ENCODE measurements at regions not wholly inside any gene's neighbourhood (a gene's known extent, or its start where the extent isn't known, plus 50 kb on each side); places are given as distances from the start of the nearest gene placed in this dataset.
"Not testable (repeated sequence)": the region's sequence is repeated elsewhere in the genome, so short reads cannot be mapped to it uniquely, and the experiment has no call there.

- no peak for DNase-seq
- Histone ChIP-seq H3K56ac (ENCODE audit: insufficient read length, low read depth, low read length) (no peak overlapping the region), H3K9ac (ENCODE audit: extremely low read depth, insufficient read length, low read length) (no peak overlapping the region), H3K14ac (ENCODE audit: insufficient read depth, low read length) (no peak overlapping the region), H3K4ac (ENCODE audit: low read depth, low read length) (no peak overlapping the region), H3K79me2 (ENCODE audit: insufficient read depth, low read length) (no peaks in the 10 kb centered on the region), H3K27ac (ENCODE audit: insufficient read length, low read depth, low read length) (no peak overlapping the region), H3K4me2 (ENCODE audit: insufficient read depth, insufficient read length, low read length) (no peak overlapping the region), H2BK15ac (ENCODE audit: low read depth, low read length) (no peak overlapping the region), H3K9me3 (ENCODE audit: control insufficient read depth, low read depth, low read length) (no peaks in the 10 kb centered on the region), H2AK5ac (ENCODE audit: insufficient read length, low read length) (no peak overlapping the region), H4K20me1 (ENCODE audit: control insufficient read depth, insufficient read depth, insufficient read length) (no peaks in the 10 kb centered on the region), H2BK5ac (ENCODE audit: insufficient read length, low read length) (no peak overlapping the region), H2AFZ (ENCODE audit: low read length) (no peak overlapping the region), H3K4me1 (ENCODE audit: insufficient read depth, low read length) (no peaks in the 10 kb centered on the region), H3K18ac (ENCODE audit: insufficient read length, low read depth, low read length) (no peak overlapping the region), H4K5ac (ENCODE audit: insufficient read length, low read depth, low read length) (no peak overlapping the region), H4K8ac (replicated peaks; ENCODE audit: insufficient read length, low read depth, low read length) (no peak overlapping the region), H2BK120ac (ENCODE audit: low read depth, low read length, poor library complexity, severe bottlenecking) (no peak overlapping the region), H3K79me1 (ENCODE audit: insufficient read depth, low read depth, low read length, poor library complexity, severe bottlenecking) (no peaks in the 10 kb centered on the region), H3T11ph (ENCODE audit: low read length) (no peak overlapping the region), H3K23ac (ENCODE audit: insufficient read length, low read depth, low read length) (no peak overlapping the region), H2BK20ac (ENCODE audit: low read depth, low read length, poor library complexity, severe bottlenecking) (no peak overlapping the region), H3K23me2 (ENCODE audit: insufficient read length, low read depth, low read length, poor library complexity, severe bottlenecking) (no peaks in the 10 kb centered on the region), H4K91ac (ENCODE audit: insufficient read length, low read depth, low read length) (no peak overlapping the region), H2BK12ac (ENCODE audit: insufficient read length, low read depth, low read length) (no peak overlapping the region), H3K27me3 (ENCODE audit: insufficient read depth, low read length) (no peaks in the 10 kb centered on the region)
- no peak for TF ChIP-seq CTCF (conservative IDR thresholded peaks at IDR 0.05)
- no peaks in the 10 kb centered on the region for H3K27me3 Mint-ChIP-seq (ENCODE audit: low read depth)
- no peaks in the 10 kb centered on the region for H3K4me1 Mint-ChIP-seq
- WGBS (ENCODE audit: extremely low coverage, insufficient read length, low lambda C conversion rate), result no CpG with 5 or more reads among the region's 4 CpGs
- no peak overlapping the region for H3K4me3 Mint-ChIP-seq
- H3K27ac Mint-ChIP-seq, result no peak overlapping the region
- no peaks in the 10 kb centered on the region for H3K9me3 Mint-ChIP-seq
- no peaks in the 10 kb centered on the region for H3K36me3 Mint-ChIP-seq (ENCODE audit: insufficient read depth in 1 of 3, low read depth in 3 of 3)
Measured at GRCh38 chr10:27312854-27313253, 72.3 kb upstream of the ACBD5 start.

GRCh38 chr10:27311809-27312208, 71.2 kb upstream of the ACBD5 start:
- DNase-seq; H3K27ac Mint-ChIP-seq; H2BK5ac ChIP-seq (ENCODE audit: insufficient read length, low read length); H2BK120ac ChIP-seq (ENCODE audit: low read depth, low read length, poor library complexity, severe bottlenecking); H3K56ac ChIP-seq (ENCODE audit: insufficient read length, low read depth, low read length); H3K9me3 Mint-ChIP-seq; H3K4ac ChIP-seq (ENCODE audit: low read depth, low read length); H3K27me3 ChIP-seq (ENCODE audit: insufficient read depth, low read length); H3K23me2 ChIP-seq (ENCODE audit: insufficient read length, low read depth, low read length, poor library complexity, severe bottlenecking); H3K79me2 ChIP-seq (ENCODE audit: insufficient read depth, low read length); H4K20me1 ChIP-seq (ENCODE audit: control insufficient read depth, insufficient read depth, insufficient read length); H3K4me3 Mint-ChIP-seq; H3K18ac ChIP-seq (ENCODE audit: insufficient read length, low read depth, low read length); H2BK20ac ChIP-seq (ENCODE audit: low read depth, low read length, poor library complexity, severe bottlenecking); H2AFZ ChIP-seq (ENCODE audit: low read length); H3K4me1 Mint-ChIP-seq; H3K4me2 ChIP-seq (ENCODE audit: insufficient read depth, insufficient read length, low read length); H3K79me1 ChIP-seq (ENCODE audit: insufficient read depth, low read depth, low read length, poor library complexity, severe bottlenecking); H3K14ac ChIP-seq (ENCODE audit: insufficient read depth, low read length); H2AK5ac ChIP-seq (ENCODE audit: insufficient read length, low read length); H4K5ac ChIP-seq (ENCODE audit: insufficient read length, low read depth, low read length); H3K36me3 Mint-ChIP-seq (ENCODE audit: insufficient read depth in 1 of 3, low read depth in 3 of 3); H3K27ac ChIP-seq (ENCODE audit: insufficient read length, low read depth, low read length); H3K27me3 Mint-ChIP-seq (ENCODE audit: low read depth); H2BK15ac ChIP-seq (ENCODE audit: low read depth, low read length); H4K8ac ChIP-seq (replicated peaks; ENCODE audit: insufficient read length, low read depth, low read length); H3K9ac ChIP-seq (ENCODE audit: extremely low read depth, insufficient read length, low read length); H3K9me3 ChIP-seq (ENCODE audit: control insufficient read depth, low read depth, low read length); H3T11ph ChIP-seq (ENCODE audit: low read length); H3K4me1 ChIP-seq (ENCODE audit: insufficient read depth, low read length); H4K91ac ChIP-seq (ENCODE audit: insufficient read length, low read depth, low read length); H3K23ac ChIP-seq (ENCODE audit: insufficient read length, low read depth, low read length); H2BK12ac ChIP-seq (ENCODE audit: insufficient read length, low read depth, low read length): not testable (repeated sequence)
- WGBS (ENCODE audit: extremely low coverage, insufficient read length, low lambda C conversion rate), result no CpG with 5 or more reads among the region's 20 CpGs
